ENCODE measurements at regions not wholly inside any gene's neighbourhood (a gene's known extent, or its start where the extent isn't known, plus 50 kb on each side); places are given as distances from the start of the nearest gene placed in this dataset.

DNA sequence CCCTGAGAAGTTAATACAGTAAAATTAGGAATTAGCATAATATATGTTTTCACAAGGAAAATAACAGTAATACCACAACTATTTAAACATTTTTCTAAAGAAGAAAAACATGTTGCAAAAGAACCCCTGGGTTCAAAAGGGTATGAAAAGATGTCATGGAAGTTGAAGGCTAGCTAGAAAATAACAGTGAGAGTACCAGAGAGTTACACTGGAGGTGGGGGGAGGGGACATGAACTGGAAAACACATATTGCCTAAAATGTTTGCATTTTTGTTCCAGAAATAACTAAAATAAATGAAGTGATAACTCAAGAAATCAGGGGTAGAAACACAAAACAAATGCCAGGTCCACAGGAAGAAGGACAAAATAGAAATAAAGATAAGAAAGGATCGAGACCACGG lies 336.6 kb upstream of the MAD2L1 start:
- Histone ChIP-seq H3K27ac (ENCODE audit: control insufficient read depth, insufficient read depth, low read length) (no peak overlapping the region), H3K79me2 (ENCODE audit: control insufficient read depth, insufficient read depth, low read length) (no peaks in the 10 kb centered on the region), H3K9me1 (ENCODE audit: control insufficient read depth, extremely low read depth, insufficient read depth, low read length) (no peaks in the 10 kb centered on the region), H3K4me2 (ENCODE audit: control insufficient read depth, extremely low read depth, insufficient read depth, low read depth, low read length) (no peak overlapping the region), H3K36me3 (ENCODE audit: control insufficient read depth in 2 of 2, extremely low read depth in 1 of 2, insufficient read depth in 2 of 2, low read length in 2 of 2) (no peaks in the 10 kb centered on the region), H3K4me3 (ENCODE audit: control insufficient read depth in 2 of 3, extremely low read depth in 1 of 3, insufficient read depth in 2 of 3, low read depth in 1 of 3, low read length in 3 of 3) (no peak overlapping the region), H2AFZ (ENCODE audit: control insufficient read depth, low read length) (no peak overlapping the region), H3K4me1 (ENCODE audit: control insufficient read depth, extremely low read depth, insufficient read depth, low read length) (no peaks in the 10 kb centered on the region), H3K9ac (ENCODE audit: control insufficient read depth, extremely low read depth, insufficient read depth, low read length) (no peak overlapping the region), H3K9me3 (ENCODE audit: control insufficient read depth, low read depth, low read length) (no peaks in the 10 kb centered on the region), H3K27me3 (ENCODE audit: control insufficient read depth, extremely low read depth, insufficient read depth, low read length) (no peaks in the 10 kb centered on the region), H4K20me1 (ENCODE audit: control insufficient read depth, extremely low read depth, insufficient read depth, low read length) (no peaks in the 10 kb centered on the region)
- no peak for DNase-seq (ENCODE audit: low read depth, low spot score)
- dilution Hi-C loops (cut with MboI; ENCODE audit: extremely low pct_ligation_motif_present, low sequenced_read_pairs): no loop called here
- FAIRE-seq: no peak
- TF ChIP-seq, protein P1, sequence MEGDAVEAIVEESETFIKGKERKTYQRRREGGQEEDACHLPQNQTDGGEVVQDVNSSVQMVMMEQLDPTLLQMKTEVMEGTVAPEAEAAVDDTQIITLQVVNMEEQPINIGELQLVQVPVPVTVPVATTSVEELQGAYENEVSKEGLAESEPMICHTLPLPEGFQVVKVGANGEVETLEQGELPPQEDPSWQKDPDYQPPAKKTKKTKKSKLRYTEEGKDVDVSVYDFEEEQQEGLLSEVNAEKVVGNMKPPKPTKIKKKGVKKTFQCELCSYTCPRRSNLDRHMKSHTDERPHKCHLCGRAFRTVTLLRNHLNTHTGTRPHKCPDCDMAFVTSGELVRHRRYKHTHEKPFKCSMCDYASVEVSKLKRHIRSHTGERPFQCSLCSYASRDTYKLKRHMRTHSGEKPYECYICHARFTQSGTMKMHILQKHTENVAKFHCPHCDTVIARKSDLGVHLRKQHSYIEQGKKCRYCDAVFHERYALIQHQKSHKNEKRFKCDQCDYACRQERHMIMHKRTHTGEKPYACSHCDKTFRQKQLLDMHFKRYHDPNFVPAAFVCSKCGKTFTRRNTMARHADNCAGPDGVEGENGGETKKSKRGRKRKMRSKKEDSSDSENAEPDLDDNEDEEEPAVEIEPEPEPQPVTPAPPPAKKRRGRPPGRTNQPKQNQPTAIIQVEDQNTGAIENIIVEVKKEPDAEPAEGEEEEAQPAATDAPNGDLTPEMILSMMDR (optimal IDR thresholded peaks at IDR 0.05 in 1 of 3, IDR thresholded peaks at IDR 0.05 in 1 of 3, conservative IDR thresholded peaks at IDR 0.05 in 1 of 3; ENCODE audit: extremely low read depth in 1 of 3, insufficient read depth in 2 of 3, low read length in 3 of 3): no peak
- TF ChIP-seq EZH2 (IDR thresholded peaks at IDR 0.05; ENCODE audit: low read length): no peak

DNA sequence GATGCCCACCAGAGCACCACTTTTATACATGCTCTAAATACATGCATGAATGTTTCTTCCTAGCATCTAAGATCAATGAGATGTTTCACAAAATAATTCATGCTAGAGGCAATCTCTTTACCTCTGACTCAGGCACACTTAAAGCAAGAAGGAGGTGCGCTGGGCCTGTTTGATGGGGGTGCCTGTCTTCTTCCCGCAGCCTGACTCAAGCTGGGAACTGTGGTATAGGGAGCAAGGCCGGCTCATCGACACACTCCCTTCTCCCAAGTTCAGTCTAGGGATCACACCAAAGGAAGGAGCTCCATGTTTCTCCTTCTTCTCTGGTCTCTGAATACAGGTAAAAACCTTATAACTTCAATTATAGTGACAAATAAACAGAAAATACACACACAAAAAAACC lies 333.8 kb upstream of the MAD2L1 start:
- Histone ChIP-seq H3K79me2 (ENCODE audit: control insufficient read depth, insufficient read depth, low read length) (no peaks in the 10 kb centered on the region), H3K27ac (ENCODE audit: control insufficient read depth, insufficient read depth, low read length) (no peak overlapping the region), H4K20me1 (ENCODE audit: control insufficient read depth, extremely low read depth, insufficient read depth, low read length) (no peaks in the 10 kb centered on the region), H3K4me3 (ENCODE audit: control insufficient read depth in 2 of 3, extremely low read depth in 1 of 3, insufficient read depth in 2 of 3, low read depth in 1 of 3, low read length in 3 of 3) (no peak overlapping the region), H3K9me1 (ENCODE audit: control insufficient read depth, extremely low read depth, insufficient read depth, low read length) (no peaks in the 10 kb centered on the region), H3K4me1 (ENCODE audit: control insufficient read depth, extremely low read depth, insufficient read depth, low read length) (no peaks in the 10 kb centered on the region), H2AFZ (ENCODE audit: control insufficient read depth, low read length) (no peak overlapping the region), H3K9me3 (ENCODE audit: control insufficient read depth, low read depth, low read length) (no peaks in the 10 kb centered on the region), H3K36me3 (ENCODE audit: control insufficient read depth in 2 of 2, extremely low read depth in 1 of 2, insufficient read depth in 2 of 2, low read length in 2 of 2) (no peaks in the 10 kb centered on the region), H3K9ac (ENCODE audit: control insufficient read depth, extremely low read depth, insufficient read depth, low read length) (no peak overlapping the region), H3K4me2 (ENCODE audit: control insufficient read depth, extremely low read depth, insufficient read depth, low read depth, low read length) (no peak overlapping the region), H3K27me3 (ENCODE audit: control insufficient read depth, extremely low read depth, insufficient read depth, low read length) (no peaks in the 10 kb centered on the region)
- dilution Hi-C loops (cut with MboI; ENCODE audit: extremely low pct_ligation_motif_present, low sequenced_read_pairs): no loop called here
- TF ChIP-seq, protein P1 (optimal IDR thresholded peaks at IDR 0.05 in 1 of 3, IDR thresholded peaks at IDR 0.05 in 1 of 3, conservative IDR thresholded peaks at IDR 0.05 in 1 of 3; ENCODE audit: extremely low read depth in 1 of 3, insufficient read depth in 2 of 3, low read length in 3 of 3): no peak
- TF ChIP-seq EZH2 (IDR thresholded peaks at IDR 0.05; ENCODE audit: low read length): no peak
- FAIRE-seq (no peak), DNase-seq (ENCODE audit: low read depth, low spot score) (no peak)
